Liver (tissue), 7 donors: ENCODE measurements at regions not wholly inside any gene's neighbourhood (a gene's known extent, or its start where the extent isn't known, plus 50 kb on each side); places are given as distances from the start of the nearest gene placed in this dataset.

Source experiments
- DNase-seq: peaks from one replicate; pipeline ENCODE4 v3.0.0-alpha.2; 2017; ENCODE audit warnings: low spot score
- H3K27ac ChIP-seq, 2 donors: one replicate each; pipeline ENCODE4 v1.7.0; 2013; ENCODE audit warnings: inconsistent platforms in 2 of 2, low read length in 2 of 2, control low read depth in 1 of 2, low read depth in 1 of 2, mild to moderate bottlenecking in 1 of 2
- H3K27me3 ChIP-seq, 4 donors: one replicate each; pipeline versions ENCODE4 v1.6.1 to v1.7.0; 2013; ENCODE audit warnings: low read length in 3 of 4, inconsistent platforms in 1 of 4, mild to moderate bottlenecking in 1 of 4, moderate library complexity in 1 of 4; ENCODE audit not compliant: control insufficient read depth in 4 of 4, insufficient read depth in 4 of 4
- H3K36me3 ChIP-seq, 4 donors: one replicate each; pipeline versions ENCODE4 v1.6.1 to v1.7.0; 2013; ENCODE audit warnings: low read length in 3 of 4, mild to moderate bottlenecking in 3 of 4, low read depth in 1 of 4, moderate library complexity in 1 of 4; ENCODE audit not compliant: control insufficient read depth in 4 of 4, insufficient read depth in 3 of 4
- H3K4me1 ChIP-seq, 4 donors: one replicate each; pipeline versions ENCODE4 v1.6.1 to v1.7.0; 2013; ENCODE audit warnings: low read length in 3 of 4, mild to moderate bottlenecking in 3 of 4, moderate library complexity in 1 of 4; ENCODE audit not compliant: control insufficient read depth in 4 of 4, insufficient read depth in 4 of 4
- H3K4me3 ChIP-seq, 3 donors: one replicate each; pipeline versions ENCODE4 v1.6.1 to v1.7.0; 2013; ENCODE audit warnings: low read length in 3 of 3, control low read depth in 1 of 3, low read depth in 1 of 3, mild to moderate bottlenecking in 1 of 3
- H3K9ac ChIP-seq, 2 donors: one replicate each; pipeline ENCODE4 v1.7.0; 2013; ENCODE audit warnings: low read length in 2 of 2, mild to moderate bottlenecking in 2 of 2, moderate library complexity in 2 of 2, control low read depth in 1 of 2, low read depth in 1 of 2
- H3K9me3 ChIP-seq, 4 donors: one replicate each; pipeline versions ENCODE4 v1.6.1 to v1.7.0; 2013; ENCODE audit warnings: low read length in 3 of 4; ENCODE audit not compliant: control insufficient read depth in 4 of 4
- EGR1 ChIP-seq, 2 donors: IDR thresholded peaks; 2 replicates each; pipeline ENCODE4 v1.6.1; 2016 to 2018; ENCODE audit warnings: antibody characterized with exemption in 2 of 2, low read depth in 2 of 2
- FOXA1 ChIP-seq: IDR thresholded peaks from 2 replicates; pipeline ENCODE4 v1.6.1; 2016; ENCODE audit warnings: antibody characterized with exemption
- FOXA2 ChIP-seq: IDR thresholded peaks from 2 replicates; pipeline ENCODE4 v1.6.1; 2016; ENCODE audit warnings: antibody characterized with exemption
- HNF4A ChIP-seq, 2 donors: conservative IDR thresholded peaks; 2 replicates each; pipeline ENCODE4 v1.6.1; 2016; ENCODE audit warnings: antibody characterized with exemption in 2 of 2, mild to moderate bottlenecking in 2 of 2
- HNF4G ChIP-seq: IDR thresholded peaks from 2 replicates; pipeline ENCODE4 v1.6.1; 2016; ENCODE audit warnings: antibody characterized with exemption
- JUND ChIP-seq, 2 donors: IDR thresholded peaks; 2 replicates each; pipeline ENCODE4 v1.6.1; 2016; ENCODE audit warnings: antibody characterized with exemption in 2 of 2
- NR2F2 ChIP-seq: IDR thresholded peaks from 2 replicates; pipeline ENCODE4 v1.6.1; 2016; ENCODE audit warnings: antibody characterized with exemption
- RAD21 ChIP-seq, 2 donors: IDR thresholded peaks; 2 replicates each; pipeline ENCODE4 v1.6.1; 2016; ENCODE audit warnings: antibody characterized with exemption in 2 of 2, mild to moderate bottlenecking in 2 of 2
- RXRA ChIP-seq, 2 donors: IDR thresholded peaks; 2 replicates each; pipeline ENCODE4 v1.6.1; 2017 to 2018; ENCODE audit warnings: antibody characterized with exemption in 2 of 2, mild to moderate bottlenecking in 1 of 2
- SP1 ChIP-seq: IDR thresholded peaks from 2 replicates; pipeline ENCODE4 v1.6.1; 2018; ENCODE audit warnings: antibody characterized with exemption, mild to moderate bottlenecking
- TAF1 ChIP-seq: conservative IDR thresholded peaks from 2 replicates; pipeline ENCODE4 v1.6.1; 2016; ENCODE audit warnings: antibody characterized with exemption, mild to moderate bottlenecking
- YY1 ChIP-seq: IDR thresholded peaks from 2 replicates; pipeline ENCODE4 v1.6.1; 2016; ENCODE audit warnings: antibody characterized with exemption, mild to moderate bottlenecking
- WGBS: extraction: QIAGEN DNeasy Blood & Tissue Kit; methylation state at CpG from one replicate; pipeline ENCODE4 v1.1.7; 2013; 5-methylcytosine and 5-hydroxymethylcytosine counted together
- TF ChIP-seq, protein P1 (sequence below): IDR thresholded peaks from 2 replicates; pipeline ENCODE4 v1.6.1; 2016; ENCODE audit warnings: antibody characterized with exemption
- TF ChIP-seq, protein P2 (sequence below): IDR thresholded peaks from 2 replicates; pipeline ENCODE4 v1.6.1; 2016; ENCODE audit warnings: antibody characterized with exemption
- TF ChIP-seq, protein P3 (sequence below): IDR thresholded peaks from 2 replicates; pipeline ENCODE4 v1.6.1; 2016; ENCODE audit warnings: antibody characterized with exemption
- TF ChIP-seq, protein P4 (sequence below): IDR thresholded peaks from 2 replicates; pipeline ENCODE4 v1.6.1; 2016; ENCODE audit warnings: antibody characterized with exemption, mild to moderate bottlenecking
- donor health status: healthy.
- donor health status: healthy.
- donor health status: healthy.
- donor health status: healthy.

DNA sequence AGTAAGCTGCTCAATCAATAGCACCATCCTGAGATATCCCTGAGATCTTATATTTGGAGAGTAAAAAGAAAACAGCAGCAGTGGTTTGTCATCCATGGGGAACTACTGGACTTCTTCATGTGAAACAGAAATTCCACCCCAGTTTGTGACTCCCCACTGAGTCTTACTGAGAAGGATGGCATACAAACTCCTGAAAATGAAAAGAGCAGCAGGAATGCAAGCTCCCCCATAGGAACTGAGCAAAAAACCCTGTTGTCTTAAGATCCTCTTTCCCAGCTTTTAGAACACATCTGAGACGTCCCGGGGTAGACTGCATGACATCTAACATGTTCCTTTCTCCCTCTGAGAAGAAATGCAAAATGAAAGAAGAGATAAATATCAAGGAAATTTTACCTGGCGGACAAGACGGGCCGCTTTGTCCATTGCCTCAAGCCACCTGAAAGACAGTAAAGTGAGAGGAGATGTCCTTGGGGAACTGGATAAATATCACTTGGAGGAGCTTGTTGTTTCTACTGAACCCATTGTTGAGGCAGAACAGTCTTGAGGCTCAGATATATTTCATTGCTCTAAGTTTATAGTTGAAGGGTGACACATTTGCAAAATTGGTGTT, 117.1 kb downstream of the NUDT12 start:
- no peak overlapping the region for H3K4me3 ChIP-seq
- no peaks in the 10 kb centered on the region for H3K4me1 ChIP-seq
- no peak overlapping the region for H3K9ac ChIP-seq
- peaks cover 0 to 2% (median 0%) of the 10 kb centered on the region in 4 donors for H3K9me3 ChIP-seq
- DNase-seq = no peak
- H3K27me3 ChIP-seq = no peaks in the 10 kb centered on the region
- whole genome bisulfite sequencing = 81% methylated on average over 5 of the region's 5 CpGs
- TF ChIP-seq, protein P1, sequence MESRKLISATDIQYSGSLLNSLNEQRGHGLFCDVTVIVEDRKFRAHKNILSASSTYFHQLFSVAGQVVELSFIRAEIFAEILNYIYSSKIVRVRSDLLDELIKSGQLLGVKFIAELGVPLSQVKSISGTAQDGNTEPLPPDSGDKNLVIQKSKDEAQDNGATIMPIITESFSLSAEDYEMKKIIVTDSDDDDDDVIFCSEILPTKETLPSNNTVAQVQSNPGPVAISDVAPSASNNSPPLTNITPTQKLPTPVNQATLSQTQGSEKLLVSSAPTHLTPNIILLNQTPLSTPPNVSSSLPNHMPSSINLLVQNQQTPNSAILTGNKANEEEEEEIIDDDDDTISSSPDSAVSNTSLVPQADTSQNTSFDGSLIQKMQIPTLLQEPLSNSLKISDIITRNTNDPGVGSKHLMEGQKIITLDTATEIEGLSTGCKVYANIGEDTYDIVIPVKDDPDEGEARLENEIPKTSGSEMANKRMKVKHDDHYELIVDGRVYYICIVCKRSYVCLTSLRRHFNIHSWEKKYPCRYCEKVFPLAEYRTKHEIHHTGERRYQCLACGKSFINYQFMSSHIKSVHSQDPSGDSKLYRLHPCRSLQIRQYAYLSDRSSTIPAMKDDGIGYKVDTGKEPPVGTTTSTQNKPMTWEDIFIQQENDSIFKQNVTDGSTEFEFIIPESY = no peak
- TF ChIP-seq NR2F2 = no peak
- no peak for TF ChIP-seq JUND (IDR thresholded peaks at IDR 0.05)
- TF ChIP-seq HNF4A (conservative IDR thresholded peaks at IDR 0.05) = no peak
- no peak for TF ChIP-seq RAD21 (IDR thresholded peaks at IDR 0.05)
- TF ChIP-seq, protein P2, sequence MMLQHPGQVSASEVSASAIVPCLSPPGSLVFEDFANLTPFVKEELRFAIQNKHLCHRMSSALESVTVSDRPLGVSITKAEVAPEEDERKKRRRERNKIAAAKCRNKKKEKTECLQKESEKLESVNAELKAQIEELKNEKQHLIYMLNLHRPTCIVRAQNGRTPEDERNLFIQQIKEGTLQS = no peak
- no peak for TF ChIP-seq EGR1 (IDR thresholded peaks at IDR 0.05; ENCODE audit: low read depth in 2 of 2)
- TF ChIP-seq RXRA (IDR thresholded peaks at IDR 0.05) = no peak
- TF ChIP-seq HNF4G = no peak
- no peak for TF ChIP-seq YY1
- TF ChIP-seq, protein P3, sequence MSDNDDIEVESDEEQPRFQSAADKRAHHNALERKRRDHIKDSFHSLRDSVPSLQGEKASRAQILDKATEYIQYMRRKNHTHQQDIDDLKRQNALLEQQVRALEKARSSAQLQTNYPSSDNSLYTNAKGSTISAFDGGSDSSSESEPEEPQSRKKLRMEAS = no peak
- no peak for TF ChIP-seq FOXA1
- TF ChIP-seq, protein P4, sequence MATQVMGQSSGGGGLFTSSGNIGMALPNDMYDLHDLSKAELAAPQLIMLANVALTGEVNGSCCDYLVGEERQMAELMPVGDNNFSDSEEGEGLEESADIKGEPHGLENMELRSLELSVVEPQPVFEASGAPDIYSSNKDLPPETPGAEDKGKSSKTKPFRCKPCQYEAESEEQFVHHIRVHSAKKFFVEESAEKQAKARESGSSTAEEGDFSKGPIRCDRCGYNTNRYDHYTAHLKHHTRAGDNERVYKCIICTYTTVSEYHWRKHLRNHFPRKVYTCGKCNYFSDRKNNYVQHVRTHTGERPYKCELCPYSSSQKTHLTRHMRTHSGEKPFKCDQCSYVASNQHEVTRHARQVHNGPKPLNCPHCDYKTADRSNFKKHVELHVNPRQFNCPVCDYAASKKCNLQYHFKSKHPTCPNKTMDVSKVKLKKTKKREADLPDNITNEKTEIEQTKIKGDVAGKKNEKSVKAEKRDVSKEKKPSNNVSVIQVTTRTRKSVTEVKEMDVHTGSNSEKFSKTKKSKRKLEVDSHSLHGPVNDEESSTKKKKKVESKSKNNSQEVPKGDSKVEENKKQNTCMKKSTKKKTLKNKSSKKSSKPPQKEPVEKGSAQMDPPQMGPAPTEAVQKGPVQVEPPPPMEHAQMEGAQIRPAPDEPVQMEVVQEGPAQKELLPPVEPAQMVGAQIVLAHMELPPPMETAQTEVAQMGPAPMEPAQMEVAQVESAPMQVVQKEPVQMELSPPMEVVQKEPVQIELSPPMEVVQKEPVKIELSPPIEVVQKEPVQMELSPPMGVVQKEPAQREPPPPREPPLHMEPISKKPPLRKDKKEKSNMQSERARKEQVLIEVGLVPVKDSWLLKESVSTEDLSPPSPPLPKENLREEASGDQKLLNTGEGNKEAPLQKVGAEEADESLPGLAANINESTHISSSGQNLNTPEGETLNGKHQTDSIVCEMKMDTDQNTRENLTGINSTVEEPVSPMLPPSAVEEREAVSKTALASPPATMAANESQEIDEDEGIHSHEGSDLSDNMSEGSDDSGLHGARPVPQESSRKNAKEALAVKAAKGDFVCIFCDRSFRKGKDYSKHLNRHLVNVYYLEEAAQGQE = no peak
- H3K36me3 ChIP-seq = no peaks in the 10 kb centered on the region
- no peak overlapping the region for H3K27ac ChIP-seq

DNA sequence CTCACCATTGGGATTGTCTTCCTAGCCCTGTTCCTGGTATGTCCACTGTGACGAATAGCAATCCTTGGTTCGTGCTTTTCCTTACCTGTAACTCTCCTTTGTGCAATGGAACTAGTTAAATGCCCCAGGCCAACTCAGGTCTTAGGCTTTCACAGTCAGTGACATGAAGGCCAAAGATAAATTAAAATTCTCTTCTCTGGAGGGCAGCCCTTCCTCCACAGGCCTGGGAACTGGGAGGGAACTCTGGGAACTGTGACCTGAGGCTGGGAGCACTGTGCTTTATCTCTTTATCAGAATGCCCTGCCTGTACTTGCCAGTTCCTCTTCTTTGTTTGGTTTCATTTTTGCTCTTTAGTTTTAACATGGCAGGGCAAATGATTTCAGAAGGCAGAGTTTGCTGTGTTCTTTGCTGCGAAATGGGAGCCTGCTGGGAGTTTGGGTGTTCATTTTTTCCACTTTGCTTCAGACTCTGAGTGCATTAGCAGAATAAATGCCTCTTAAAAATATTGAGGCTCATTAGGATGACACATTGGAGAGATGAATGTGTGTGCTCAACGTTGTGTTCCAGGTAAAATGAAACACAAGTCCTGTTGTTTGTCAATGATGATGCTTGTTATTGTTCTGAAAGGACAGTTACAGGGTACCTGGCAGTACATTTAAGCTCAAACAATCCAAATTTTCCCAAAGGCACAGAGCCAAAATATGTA, 118.1 kb downstream of the NUDT12 start:
- Histone ChIP-seq H3K9ac (no peak overlapping the region), H3K36me3 (no peaks in the 10 kb centered on the region), H3K4me1 (no peaks in the 10 kb centered on the region), H3K9me3 (peaks cover 0 to 3% (median 0%) of the 10 kb centered on the region in 4 donors), H3K4me3 (no peak overlapping the region), H3K27me3 (no peaks in the 10 kb centered on the region), H3K27ac (no peak overlapping the region)
- DNase-seq = no peak
- WGBS = 80% methylated on average over 4 of the region's 4 CpGs
- TF ChIP-seq, protein P2 = no peak
- TF ChIP-seq TAF1 = no peak
- TF ChIP-seq FOXA1 = no peak
- TF ChIP-seq RAD21 (IDR thresholded peaks at IDR 0.05) = no peak
- no peak for TF ChIP-seq FOXA2
- no peak for TF ChIP-seq SP1
- no peak for TF ChIP-seq YY1
- no peak for TF ChIP-seq JUND (IDR thresholded peaks at IDR 0.05)
- no peak for TF ChIP-seq HNF4G
- no peak for TF ChIP-seq EGR1 (IDR thresholded peaks at IDR 0.05; ENCODE audit: low read depth in 2 of 2)
